ENCODE measurements at regions not wholly inside any gene's neighbourhood (a gene's known extent, or its start where the extent isn't known, plus 50 kb on each side); places are given as distances from the start of the nearest gene placed in this dataset.

GRCh38 chr10:84999929-85000328 lies 671.5 kb downstream of the CCSER2 start:
- TF ChIP-seq TAF1 (IDR thresholded peaks at IDR 0.05; ENCODE audit: borderline replicate concordance, low read depth, low read length) (no peak), POLR2A (IDR thresholded peaks at IDR 0.05; ENCODE audit: low read depth, low read length) (no peak), POLR2AphosphoS5 (IDR thresholded peaks at IDR 0.05; ENCODE audit: low read depth, low read length) (no peak)

Data from GM12892 (cell line).